Stimulated activated effector memory CD8-positive, alpha-beta T cell treated with anti-CD3 and anti-CD28 coated beads, Interleukin-12 subunit alpha, Interleukin-12 subunit beta, amount 100 ng/mL, for 72 hours (primary cell): ENCODE measurements at regions not wholly inside any gene's neighbourhood (a gene's known extent, or its start where the extent isn't known, plus 50 kb on each side); places are given as distances from the start of the nearest gene placed in this dataset.
"Not testable (repeated sequence)": the region's sequence is repeated elsewhere in the genome, so short reads cannot be mapped to it uniquely, and the experiment has no call there.

Experiments used
- ATAC-seq: fragments of 150-1000 bp; cut with Tn5 transposase; 2 replicates; pipeline ENCODE4 v1.10.0; 2021
- DNase-seq, 2 donors: peaks; one replicate each; pipeline ENCODE4 v3.0.0; 2021 to 2022; ENCODE audit warnings: low spot score in 2 of 2
- H3K27ac Mint-ChIP-seq: one replicate; pipeline ENCODE4 v1.8.0; 2022; ENCODE audit warnings: mild to moderate bottlenecking, mixed read lengths
- H3K36me3 Mint-ChIP-seq: one replicate; pipeline ENCODE4 v1.8.0; 2022; ENCODE audit warnings: mild to moderate bottlenecking, mixed read lengths
- H3K4me1 Mint-ChIP-seq: one replicate; pipeline ENCODE4 v1.8.0; 2022; ENCODE audit warnings: mixed read lengths
- H3K4me3 Mint-ChIP-seq: one replicate; pipeline ENCODE4 v1.8.0; 2022; ENCODE audit warnings: mild to moderate bottlenecking, mixed read lengths
- H3K9me3 Mint-ChIP-seq: one replicate; pipeline ENCODE4 v1.8.0; 2022; ENCODE audit warnings: mixed read lengths

DNA sequence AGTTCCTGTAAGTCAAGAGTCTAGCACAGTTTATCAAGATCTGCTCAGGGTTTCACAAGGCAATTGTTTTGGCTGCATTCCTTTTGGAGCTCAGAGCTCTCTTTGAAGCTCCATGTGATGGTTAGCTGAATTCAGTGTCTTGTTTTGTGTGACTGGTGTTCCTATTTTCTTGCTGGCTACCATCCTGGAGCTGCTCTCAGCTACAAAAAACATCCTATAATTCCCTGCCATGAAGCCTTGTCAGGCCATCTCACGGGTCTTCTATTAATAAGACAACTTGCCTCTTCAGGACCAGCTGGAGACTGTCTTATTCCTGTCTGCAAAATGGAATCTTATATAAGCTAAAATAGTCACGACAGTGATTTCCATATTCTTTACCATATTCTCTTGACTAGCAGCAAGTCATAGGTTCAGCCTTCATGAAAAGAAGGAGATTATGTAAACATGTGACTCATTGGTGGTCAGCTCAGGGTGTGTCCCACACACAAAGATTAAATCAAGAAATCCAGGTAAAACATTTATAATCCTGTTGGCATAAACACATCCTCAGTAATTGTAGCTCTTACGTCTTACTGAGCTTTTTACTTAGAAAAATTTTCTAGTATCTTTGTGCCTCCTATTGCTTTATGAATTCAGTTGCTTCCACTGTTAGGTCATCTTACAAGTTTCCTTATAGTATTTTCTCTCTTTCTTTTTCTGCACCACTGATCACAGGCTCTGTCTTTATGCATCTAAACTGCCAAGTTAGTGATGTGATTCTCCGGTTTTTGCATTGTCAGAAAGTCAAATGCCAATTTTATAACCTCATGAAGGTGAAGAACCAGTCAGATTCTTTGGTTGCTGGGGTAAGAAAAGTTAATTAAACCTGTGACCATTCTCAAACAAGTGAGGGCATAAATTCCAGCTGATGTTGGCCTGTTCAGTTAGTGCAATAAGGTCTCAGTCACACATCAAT lies 378.5 kb upstream of the MGAT4C start:
- no peaks in the 10 kb centered on the region for H3K4me1 Mint-ChIP-seq
- H3K36me3 Mint-ChIP-seq, result no peaks in the 10 kb centered on the region
- peaks cover 1% of the 10 kb centered on the region for H3K9me3 Mint-ChIP-seq
- H3K4me3 Mint-ChIP-seq, result no peak overlapping the region
- ATAC-seq (no peak), DNase-seq (no peak)
- no peak overlapping the region for H3K27ac Mint-ChIP-seq

DNA sequence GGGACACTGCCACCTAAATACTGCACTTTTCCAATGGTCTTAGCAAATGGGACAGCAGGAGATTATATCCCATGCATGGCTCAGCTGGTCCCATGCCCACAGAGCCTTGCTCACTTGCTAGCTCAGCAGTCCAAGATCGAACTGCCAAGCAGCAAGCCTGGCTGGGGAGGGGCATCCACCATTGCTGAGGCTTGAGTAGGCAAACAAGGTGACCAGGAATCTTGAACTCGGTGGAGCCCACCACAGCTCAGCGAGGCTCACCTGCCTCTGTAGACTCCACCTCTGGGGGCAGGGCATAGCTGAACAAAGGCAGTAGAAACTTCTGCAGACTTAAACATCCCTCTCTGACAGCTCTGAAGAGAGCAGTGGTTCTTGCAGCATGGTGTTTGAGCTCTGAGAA lies 370.8 kb upstream of the MGAT4C start:
- ATAC-seq (no peak), DNase-seq (no peak)
- peaks cover 31% of the 10 kb centered on the region for H3K9me3 Mint-ChIP-seq
- H3K4me1 Mint-ChIP-seq, result no peaks in the 10 kb centered on the region
- no peaks in the 10 kb centered on the region for H3K36me3 Mint-ChIP-seq
- no peak overlapping the region for H3K4me3 Mint-ChIP-seq
- H3K27ac Mint-ChIP-seq, result no peak overlapping the region

DNA sequence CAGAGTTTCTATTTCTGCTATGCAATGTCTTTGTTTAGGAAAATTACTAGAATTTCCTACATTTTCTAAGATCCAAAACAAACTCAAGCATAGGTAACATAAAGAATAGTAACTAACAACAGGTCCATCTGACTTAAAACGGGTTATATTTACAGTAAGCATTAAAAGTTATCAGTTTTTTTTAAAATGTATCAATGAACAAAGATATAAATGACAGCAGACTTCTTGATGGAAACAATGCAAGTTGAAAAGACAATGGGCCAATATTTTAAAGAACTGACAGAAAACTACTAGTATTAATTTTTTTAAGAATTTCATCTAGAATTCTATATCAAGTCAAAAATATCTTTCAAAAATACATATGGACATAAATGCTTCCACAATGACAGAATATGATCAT lies 367.1 kb upstream of the MGAT4C start:
- H3K4me3 Mint-ChIP-seq, result no peak overlapping the region
- H3K27ac Mint-ChIP-seq, result no peak overlapping the region
- no peak for DNase-seq
- ATAC-seq, result no peak
- H3K4me1 Mint-ChIP-seq, result no peaks in the 10 kb centered on the region
- peaks cover 28% of the 10 kb centered on the region for H3K9me3 Mint-ChIP-seq
- H3K36me3 Mint-ChIP-seq, result no peaks in the 10 kb centered on the region

DNA sequence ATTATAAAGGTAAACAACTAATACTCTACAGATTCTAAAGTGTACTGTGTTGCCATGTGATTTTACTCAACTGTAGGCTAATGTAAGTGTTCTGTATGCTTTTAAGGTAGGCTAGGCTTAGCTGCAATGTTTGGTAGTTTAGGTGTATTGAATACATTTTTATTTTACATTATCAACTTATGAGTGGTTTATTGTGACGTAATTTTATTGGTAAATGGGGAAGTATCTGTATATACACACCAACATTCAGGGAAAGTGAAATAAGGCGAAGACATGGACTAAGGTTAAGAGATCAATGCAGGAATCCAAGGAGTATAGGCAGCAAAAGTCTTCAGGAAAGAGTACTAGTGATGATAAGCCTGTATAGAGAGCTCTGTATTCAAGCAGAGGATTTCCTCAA lies 365.8 kb upstream of the MGAT4C start:
- no peak overlapping the region for H3K4me3 Mint-ChIP-seq
- no peak for ATAC-seq
- no peaks in the 10 kb centered on the region for H3K36me3 Mint-ChIP-seq
- H3K4me1 Mint-ChIP-seq, result no peaks in the 10 kb centered on the region
- H3K9me3 Mint-ChIP-seq, result peaks cover 27% of the 10 kb centered on the region
- H3K27ac Mint-ChIP-seq, result no peak overlapping the region
- DNase-seq, result no peak

DNA sequence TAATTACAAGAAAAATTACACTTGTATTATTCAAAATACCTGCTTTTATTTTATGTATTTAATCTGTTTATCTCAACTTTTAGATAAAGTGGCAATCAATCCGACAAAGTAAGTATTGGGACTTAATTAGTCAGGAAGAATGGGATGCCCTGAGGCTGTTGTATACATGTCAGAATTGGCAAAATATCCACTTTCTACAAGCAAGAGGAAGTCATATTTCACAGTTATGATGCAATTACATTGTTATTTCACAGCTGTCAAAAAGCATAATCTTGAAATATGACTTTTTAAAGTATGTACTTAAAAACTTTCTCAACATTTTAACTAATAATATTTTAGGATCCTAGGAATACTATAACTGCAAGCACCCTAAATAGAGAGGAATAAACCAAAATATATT lies 357.1 kb upstream of the MGAT4C start:
- no peaks in the 10 kb centered on the region for H3K36me3 Mint-ChIP-seq
- no peak overlapping the region for H3K4me3 Mint-ChIP-seq
- H3K4me1 Mint-ChIP-seq, result no peaks in the 10 kb centered on the region
- ATAC-seq, result no peak
- no peak for DNase-seq
- no peak overlapping the region for H3K27ac Mint-ChIP-seq
- H3K9me3 Mint-ChIP-seq, result peaks cover 10% of the 10 kb centered on the region

DNA sequence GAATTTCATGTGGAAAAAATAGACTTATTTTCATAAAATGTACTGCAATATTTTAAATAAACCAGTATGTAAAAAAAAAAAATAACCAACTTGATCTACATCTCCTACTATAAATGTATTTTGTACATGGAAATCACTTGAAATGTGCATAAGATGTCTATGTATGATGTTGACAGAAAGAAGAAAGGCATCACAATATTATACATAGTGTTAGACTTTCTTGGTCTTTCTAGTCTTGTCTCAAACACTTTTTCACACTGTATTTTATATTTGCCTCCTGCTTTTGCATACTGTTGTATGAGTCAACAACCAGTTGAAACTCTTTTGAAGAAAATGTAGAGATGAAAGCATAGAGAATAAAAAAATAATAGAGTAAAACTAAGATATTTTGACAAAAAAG lies 352.4 kb upstream of the MGAT4C start:
- H3K9me3 Mint-ChIP-seq, result peaks cover 8% of the 10 kb centered on the region
- no peak for ATAC-seq
- H3K4me3 Mint-ChIP-seq, result no peak overlapping the region
- no peak for DNase-seq
- H3K36me3 Mint-ChIP-seq, result no peaks in the 10 kb centered on the region
- no peak overlapping the region for H3K27ac Mint-ChIP-seq
- H3K4me1 Mint-ChIP-seq, result no peaks in the 10 kb centered on the region

DNA sequence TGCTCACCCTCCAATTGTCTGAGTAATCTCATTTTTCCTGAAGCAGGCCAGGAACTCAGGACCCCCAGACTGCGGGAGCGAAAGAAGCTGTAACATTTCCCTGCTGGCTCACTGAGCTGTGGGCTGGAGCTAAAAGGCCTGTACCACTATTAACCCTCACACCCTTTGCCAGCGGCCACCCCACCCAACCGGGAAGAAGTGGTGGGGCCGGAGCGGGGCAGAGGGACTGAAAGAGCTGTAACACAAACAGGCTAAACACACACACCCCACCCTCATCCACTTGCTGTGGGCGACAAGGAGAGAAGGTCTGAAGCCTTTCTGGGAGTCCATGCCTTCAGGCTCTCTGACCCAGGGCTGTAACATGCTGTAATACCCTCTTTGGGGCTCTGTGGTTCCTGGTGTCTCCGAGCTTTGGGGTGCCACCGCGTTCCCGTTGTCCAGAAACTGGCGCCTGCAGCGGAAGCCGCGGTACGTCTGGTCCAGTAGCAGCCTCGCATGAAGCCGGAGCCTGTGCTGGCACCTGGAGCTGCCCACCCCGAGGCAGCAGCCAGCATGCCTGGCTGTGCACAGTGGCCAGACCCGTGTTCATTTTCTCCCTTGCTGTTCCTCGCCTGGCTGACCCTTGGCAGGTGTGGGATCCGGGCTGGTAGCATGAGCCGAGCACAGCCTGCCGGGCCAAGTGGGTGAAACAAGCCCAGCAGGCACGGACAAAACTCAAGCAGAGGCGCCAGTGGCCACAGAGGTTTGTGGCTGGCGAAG lies 345.5 kb upstream of the MGAT4C start:
- DNase-seq, result no peak
- peaks cover 13% of the 10 kb centered on the region for H3K9me3 Mint-ChIP-seq
- ATAC-seq, result no peak
- H3K36me3 Mint-ChIP-seq, result no peaks in the 10 kb centered on the region
- H3K4me1 Mint-ChIP-seq, result no peaks in the 10 kb centered on the region
- H3K27ac Mint-ChIP-seq, result no peak overlapping the region
- H3K4me3 Mint-ChIP-seq, result no peak overlapping the region

DNA sequence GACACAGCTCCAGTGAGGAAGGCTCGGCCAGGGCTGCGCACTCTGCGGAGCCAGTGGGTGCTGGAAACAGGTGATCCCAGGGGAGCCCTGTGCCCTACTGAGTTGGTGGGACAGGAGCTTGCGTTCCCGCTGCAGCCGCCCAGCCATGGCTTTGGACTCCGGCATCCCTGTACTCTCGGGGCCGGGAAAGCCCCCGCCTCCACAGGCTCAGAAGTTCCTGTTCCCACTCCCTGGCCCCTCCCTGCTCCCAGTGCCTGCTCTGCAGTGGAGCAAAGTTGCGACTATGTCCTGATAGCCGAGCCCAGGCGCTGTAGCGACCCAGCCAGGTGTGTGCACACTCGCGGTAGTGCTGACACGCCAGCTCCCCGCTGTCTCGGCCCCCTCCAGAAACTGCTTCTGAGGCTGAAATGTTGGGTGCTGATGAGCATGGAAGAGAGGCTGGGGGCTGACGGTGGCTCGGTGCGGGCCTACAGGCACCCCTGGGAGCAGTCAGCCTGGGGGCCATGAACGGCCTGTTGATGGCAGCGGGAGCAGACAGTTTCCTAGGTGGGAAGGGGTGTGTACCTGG lies 344.6 kb upstream of the MGAT4C start:
- H3K9me3 Mint-ChIP-seq, result peaks cover 12% of the 10 kb centered on the region
- no peak overlapping the region for H3K4me3 Mint-ChIP-seq
- no peak for DNase-seq
- no peak overlapping the region for H3K27ac Mint-ChIP-seq
- H3K36me3 Mint-ChIP-seq, result no peaks in the 10 kb centered on the region
- H3K4me1 Mint-ChIP-seq, result no peaks in the 10 kb centered on the region
- no peak for ATAC-seq

DNA sequence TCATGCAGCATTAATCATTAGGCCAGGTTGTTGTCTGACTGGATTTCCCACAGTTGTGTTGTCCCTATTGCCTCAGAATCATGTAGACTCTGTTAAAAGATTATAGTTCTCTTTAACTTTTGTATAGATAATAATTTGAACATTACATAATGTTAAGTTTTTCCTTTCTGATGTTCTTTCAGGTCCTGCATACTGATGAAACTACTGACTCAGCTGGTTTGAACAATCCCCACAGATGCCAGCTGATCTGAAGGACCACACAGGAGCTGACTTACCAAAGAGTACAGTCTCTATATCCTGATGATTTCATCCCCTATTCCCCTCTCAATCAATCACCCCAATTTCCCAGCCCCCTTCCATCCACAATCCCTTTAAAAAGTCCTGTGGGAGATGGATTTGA lies 341.2 kb upstream of the MGAT4C start:
- no peaks in the 10 kb centered on the region for H3K36me3 Mint-ChIP-seq
- ATAC-seq (no peak), DNase-seq (no peak)
- no peaks in the 10 kb centered on the region for H3K4me1 Mint-ChIP-seq
- H3K9me3 Mint-ChIP-seq, result peaks cover 10% of the 10 kb centered on the region
- no peak overlapping the region for H3K4me3 Mint-ChIP-seq
- H3K27ac Mint-ChIP-seq, result no peak overlapping the region

DNA sequence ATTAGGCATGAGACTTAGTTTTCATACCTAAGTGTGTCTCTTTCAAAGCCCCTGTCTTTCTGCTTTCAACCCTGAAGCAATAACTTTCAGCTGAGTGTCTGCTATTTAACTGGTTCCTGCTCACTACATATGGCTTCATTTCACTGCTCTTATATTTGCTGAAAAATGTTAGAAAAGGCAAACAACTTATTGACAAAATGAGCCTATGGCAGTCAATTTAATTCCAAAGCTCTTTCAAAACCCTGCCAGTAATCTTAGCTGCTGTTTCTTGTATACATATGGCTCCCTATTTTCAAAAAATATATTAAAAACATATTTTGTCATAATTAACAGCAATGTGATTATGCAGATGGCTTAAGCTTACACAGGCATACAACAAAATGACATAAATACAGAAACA lies 334.1 kb upstream of the MGAT4C start:
- no peak for ATAC-seq
- Mint-ChIP-seq H3K4me3 (no peak overlapping the region), H3K27ac (no peak overlapping the region), H3K9me3 (peaks cover 5% of the 10 kb centered on the region), H3K36me3 (no peaks in the 10 kb centered on the region), H3K4me1 (no peaks in the 10 kb centered on the region)
- DNase-seq, result no peak

DNA sequence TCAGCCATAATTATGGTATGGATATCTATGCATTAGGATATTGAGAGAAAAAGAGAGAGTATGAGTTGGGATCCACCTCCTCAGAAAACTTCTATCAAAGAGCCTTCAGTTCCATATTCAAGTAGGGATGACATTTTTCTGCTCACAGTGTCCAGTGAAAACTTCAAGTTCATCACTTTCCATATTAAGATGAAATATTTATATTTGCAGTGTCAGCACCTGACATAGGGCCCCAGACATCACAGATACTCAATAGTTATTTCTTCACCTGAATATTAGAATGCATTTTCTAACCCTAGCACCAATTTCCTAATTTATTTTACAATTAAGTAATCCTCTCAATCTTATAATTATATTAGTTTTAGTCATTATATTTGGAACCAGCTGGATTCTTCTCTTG lies 318.0 kb upstream of the MGAT4C start:
- Mint-ChIP-seq H3K36me3 (no peaks in the 10 kb centered on the region), H3K9me3 (peaks cover 27% of the 10 kb centered on the region), H3K27ac (no peak overlapping the region), H3K4me1 (no peaks in the 10 kb centered on the region), H3K4me3 (no peak overlapping the region)
- DNase-seq (no peak), ATAC-seq (no peak)

DNA sequence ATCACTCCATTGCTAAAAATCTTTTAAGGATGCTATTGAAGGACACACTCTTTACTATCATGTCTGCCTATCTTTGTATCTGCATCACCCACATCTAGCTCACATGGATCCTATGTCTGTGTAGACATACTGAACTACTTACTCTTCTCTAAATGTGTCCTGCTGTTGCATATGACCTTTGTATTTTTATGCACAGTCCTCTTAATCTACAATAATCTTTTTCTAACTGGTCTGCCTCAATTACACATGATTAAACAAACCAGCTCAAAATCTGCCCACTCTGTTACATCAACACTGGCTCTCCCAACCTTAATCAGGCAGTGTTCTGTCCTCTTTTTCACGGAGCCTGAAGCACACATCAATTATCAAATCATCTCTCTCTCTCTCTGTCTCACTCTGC lies 316.3 kb upstream of the MGAT4C start:
- no peak for DNase-seq
- Mint-ChIP-seq H3K27ac (no peak overlapping the region), H3K4me3 (no peak overlapping the region), H3K9me3 (peaks cover 33% of the 10 kb centered on the region), H3K36me3 (no peaks in the 10 kb centered on the region), H3K4me1 (no peaks in the 10 kb centered on the region)
- ATAC-seq, result no peak

DNA sequence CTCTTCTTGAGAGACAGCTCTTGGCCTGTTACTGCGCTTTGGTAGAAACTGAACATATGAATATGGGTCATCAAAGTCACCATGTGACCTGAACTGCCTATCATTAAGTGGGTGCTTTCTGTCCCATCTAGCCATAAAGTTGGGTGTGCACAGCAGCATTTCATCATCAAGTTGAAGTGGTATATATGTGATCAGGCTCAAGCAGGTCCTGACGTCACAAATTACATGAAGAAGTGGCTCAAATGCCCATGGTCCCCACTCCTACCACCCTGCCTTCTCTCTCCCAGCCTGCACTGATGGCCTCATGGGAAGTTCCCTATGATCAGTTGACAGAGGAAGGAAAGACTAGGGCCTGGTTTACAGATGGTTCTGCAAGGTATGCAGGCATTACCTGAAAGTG lies 308.8 kb upstream of the MGAT4C start:
- Mint-ChIP-seq H3K9me3 (peaks cover 23% of the 10 kb centered on the region), H3K4me3 (no peak overlapping the region), H3K36me3 (no peaks in the 10 kb centered on the region), H3K4me1 (no peaks in the 10 kb centered on the region), H3K27ac (no peak overlapping the region)
- DNase-seq (no peak), ATAC-seq (no peak)

DNA sequence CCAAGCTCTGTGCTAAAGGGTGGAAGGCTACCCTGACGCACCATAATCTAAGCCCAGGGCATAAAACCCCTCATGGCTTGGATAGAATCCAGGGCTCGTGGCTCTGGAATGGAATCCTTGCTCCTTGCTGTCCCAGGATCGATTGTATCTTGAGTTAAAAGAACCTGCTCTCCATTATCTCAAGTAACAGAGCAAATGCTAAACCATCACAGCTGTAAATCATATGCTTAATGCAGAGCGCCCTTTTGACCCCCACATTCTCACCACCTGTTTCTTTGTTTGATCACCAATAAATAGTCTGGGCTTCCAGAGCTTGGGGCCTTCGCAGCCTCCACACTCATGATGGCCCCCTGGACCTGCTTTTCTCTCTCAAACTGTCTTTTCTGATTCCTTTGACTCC lies 299.3 kb upstream of the MGAT4C start:
- not testable (repeated sequence) for H3K4me1 Mint-ChIP-seq, DNase-seq, ATAC-seq, H3K27ac Mint-ChIP-seq, H3K4me3 Mint-ChIP-seq, H3K36me3 Mint-ChIP-seq
- H3K9me3 Mint-ChIP-seq, result peaks cover 12% of the 10 kb centered on the region

DNA sequence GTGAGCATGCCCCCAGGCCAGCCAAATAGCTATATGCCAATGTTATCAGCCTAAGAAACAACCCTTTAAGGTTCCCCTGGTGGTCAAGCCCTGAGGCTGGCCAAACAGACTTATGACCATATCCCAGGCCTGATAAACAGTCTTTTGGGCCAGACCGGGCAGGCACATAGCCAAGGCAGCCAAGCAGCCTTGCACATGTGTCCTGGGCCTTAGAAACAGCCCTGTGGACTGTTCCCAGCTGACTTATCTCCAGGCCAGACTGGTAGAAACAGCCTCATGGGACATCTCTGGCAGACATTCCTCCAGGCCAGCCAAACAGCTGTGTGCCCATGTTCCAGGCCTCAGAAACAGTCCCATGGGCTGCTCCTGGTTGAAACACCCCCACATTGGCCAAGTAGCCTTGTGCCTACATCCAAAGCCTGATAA lies 295.0 kb upstream of the MGAT4C start:
- ATAC-seq (no peak), DNase-seq (no peak)
- Mint-ChIP-seq H3K9me3 (peaks cover 8% of the 10 kb centered on the region), H3K36me3 (no peaks in the 10 kb centered on the region), H3K4me1 (no peaks in the 10 kb centered on the region), H3K4me3 (no peak overlapping the region), H3K27ac (no peak overlapping the region)
